DMS153 treated with DMSO at 0.1 percent for 48 hours (cell line): ENCODE measurements at regions not wholly inside any gene's neighbourhood (a gene's known extent, or its start where the extent isn't known, plus 50 kb on each side); places are given as distances from the start of the nearest gene placed in this dataset.

ENCODE experiments used
- DNase-seq: peaks from one replicate; lab custom pipeline; 2025; ENCODE audit not compliant: unreplicated experiment; lab: John Stamatoyannopoulos, UW

DNA sequence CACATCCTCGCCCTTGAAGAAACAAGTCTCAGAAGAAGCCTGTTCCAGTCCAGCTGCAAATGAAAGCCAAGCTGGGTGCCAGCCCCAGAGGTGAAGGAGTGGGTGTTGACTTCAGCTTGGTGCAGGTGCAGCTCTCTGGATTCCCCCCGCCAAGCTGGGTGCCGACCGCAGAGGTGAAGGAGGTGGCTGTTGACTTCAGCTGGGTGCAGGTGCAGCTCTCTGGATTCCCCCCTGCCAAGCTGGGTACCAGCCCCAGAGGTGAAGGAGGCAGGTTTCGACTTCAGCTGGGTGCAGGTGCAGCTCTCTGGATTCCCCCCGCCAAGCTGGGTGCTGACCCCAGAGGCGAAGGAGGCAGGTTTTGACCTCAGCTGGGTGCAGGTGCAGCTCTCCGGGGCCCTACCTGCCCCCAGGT is 1234.0 kb downstream of the TBC1D22A start:
- no peak for DNase-seq

DNA sequence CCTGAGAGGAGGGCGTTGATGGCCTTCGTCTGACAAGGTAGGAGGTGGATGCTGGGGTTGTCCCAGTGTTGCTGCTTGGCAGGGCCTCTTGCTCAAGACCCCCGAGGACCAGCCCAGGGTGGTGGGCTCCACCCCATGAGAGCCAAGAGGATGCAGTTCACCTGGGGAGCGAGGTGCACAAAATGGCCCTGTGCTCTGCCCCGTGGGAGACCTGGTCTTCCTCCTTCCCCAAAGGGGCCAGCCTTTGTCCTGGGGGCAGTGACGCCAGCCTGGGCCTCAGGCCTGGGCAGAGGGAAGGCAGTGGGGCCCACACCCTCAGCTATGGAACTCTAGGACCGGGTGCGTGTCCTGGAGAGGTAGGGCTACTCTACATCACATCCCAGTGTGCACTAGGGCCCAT is 1233.3 kb downstream of the TBC1D22A start:
- no peak for DNase-seq

DNA sequence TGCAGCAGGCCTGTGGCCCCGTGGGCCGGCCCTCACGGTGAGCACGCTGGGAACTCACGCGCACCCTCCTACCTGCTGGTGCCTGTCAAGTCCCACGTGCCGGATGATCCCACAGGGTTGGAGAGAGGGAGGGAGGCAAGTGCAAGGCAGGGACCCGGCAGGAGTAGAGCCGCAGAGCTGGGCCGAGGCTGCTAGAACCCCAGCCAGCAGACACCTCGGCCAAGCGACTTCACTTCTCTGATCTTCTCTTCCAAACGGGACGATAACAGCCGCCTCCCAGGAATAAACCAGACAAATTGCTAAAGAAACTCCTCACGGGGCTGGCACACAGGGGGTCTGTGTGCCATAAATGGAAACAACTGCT is 1232.8 kb downstream of the TBC1D22A start:
- no peak for DNase-seq

DNA sequence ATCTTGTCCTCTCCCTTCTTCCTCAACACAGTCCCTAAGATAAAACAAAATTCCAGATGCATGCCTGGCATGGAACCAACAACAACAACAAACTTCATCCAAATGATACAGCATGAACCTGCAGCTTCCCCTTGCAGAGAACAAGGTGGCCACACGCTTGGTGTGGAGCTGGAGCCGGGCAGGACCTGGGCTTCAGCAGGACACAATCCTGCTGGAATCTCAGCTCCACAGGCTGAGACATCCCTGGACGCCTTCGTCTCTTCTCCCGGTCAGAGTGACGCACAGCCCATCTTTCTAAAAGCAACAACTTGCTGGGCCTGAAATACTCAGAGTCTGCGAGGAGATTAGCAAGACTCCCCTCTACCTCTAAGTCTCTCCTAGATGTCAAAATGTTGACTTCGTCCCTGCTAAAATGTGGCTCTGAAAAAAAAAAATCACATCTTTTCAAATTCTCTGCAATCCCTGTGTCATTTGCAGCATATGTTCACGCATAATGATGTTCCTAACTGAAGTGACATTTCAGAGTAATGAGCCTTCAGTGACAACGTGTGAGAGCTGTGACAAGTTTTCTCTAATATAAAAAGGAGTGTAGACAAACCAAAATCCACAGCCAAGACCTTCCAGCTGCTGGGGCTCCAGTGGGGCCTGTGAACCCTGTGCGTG is 1232.3 kb downstream of the TBC1D22A start:
- no peak for DNase-seq

DNA sequence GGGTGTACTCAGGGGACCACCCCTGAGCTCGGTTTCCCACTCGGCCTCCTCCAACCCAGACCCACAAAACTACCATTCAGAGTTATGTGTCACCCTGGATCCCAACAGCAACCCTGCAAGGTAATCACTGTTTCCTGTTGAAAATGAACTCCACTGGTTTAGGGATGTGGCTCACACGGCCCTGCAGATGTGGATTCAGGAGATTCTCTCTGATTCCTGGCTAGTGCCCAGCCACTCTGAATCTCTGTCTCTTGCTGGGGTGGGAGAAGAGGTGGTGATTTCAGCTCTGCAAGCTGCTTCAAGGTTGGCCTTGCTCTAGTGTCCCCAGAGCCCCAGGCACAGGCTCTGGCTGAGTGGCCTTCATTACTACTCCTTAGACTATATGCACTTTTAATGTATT is 1231.6 kb downstream of the TBC1D22A start:
- DNase-seq = no peak

DNA sequence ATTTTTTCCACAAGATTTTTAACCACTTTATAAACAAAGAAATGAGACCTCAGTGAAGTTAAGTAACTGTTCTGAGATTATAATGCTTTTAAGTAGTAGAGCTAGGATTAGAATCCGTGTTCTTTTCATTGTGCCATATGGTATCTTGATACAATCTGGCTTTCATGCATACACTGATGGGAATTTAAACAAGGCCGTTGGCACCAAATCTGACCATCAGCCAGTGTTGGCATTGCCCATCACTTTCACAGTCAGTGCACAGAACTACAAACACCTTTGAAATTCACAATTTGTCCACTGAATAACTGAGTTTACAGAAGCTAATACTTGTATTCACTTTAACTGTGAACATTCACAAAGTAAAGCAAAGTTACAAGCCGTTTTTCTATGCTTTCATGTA is 1228.0 kb downstream of the TBC1D22A start:
- DNase-seq = no peak

DNA sequence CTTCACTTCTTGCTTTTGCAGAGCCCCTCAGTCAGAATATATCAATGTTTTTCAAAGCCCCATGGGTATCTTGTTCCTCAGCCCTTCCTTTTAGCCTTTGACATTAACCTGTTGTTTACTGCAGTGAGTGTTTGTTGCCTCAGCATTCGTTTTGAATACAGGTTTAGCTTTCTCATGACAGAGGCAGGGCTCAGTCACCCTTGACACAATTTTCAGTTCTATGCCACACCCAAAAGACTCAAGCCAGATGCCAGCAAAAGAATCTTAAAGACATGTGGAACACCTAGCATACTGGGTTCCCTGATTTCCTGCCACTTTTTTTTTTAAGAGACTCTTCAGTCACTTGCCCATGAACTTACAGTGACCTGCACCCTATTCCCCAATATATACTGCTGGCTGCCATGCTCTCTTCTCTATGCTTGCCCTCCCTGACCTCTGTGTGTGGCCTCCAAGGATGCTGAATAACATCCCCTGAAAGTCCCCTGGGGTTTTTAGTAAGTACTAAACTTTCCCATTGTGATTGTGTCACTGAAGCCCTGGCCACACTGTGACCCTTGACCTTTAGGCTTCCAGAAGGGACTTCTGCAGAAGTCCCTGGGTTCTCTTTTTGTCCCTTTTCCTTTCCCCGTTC is 1225.5 kb downstream of the TBC1D22A start:
- DNase-seq = no peak

DNA sequence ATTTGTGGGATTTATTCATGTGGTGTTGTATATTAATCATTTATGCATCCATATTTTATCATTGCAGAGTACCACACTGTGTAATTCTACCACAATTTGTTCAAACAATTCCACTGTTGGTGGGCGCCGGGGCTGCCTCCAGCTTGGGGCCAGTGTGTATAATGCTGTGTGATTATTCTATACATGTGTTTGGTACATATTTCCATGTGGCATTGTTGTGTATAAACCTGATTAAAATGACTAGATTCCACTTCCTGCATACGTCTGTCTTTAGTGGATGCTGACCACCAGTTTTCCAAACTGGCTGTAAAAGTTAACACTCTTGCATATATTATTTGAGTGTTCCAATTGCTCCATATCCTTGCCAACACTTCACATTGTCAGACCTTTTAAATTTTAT is 1213.8 kb downstream of the TBC1D22A start:
- no peak for DNase-seq

DNA sequence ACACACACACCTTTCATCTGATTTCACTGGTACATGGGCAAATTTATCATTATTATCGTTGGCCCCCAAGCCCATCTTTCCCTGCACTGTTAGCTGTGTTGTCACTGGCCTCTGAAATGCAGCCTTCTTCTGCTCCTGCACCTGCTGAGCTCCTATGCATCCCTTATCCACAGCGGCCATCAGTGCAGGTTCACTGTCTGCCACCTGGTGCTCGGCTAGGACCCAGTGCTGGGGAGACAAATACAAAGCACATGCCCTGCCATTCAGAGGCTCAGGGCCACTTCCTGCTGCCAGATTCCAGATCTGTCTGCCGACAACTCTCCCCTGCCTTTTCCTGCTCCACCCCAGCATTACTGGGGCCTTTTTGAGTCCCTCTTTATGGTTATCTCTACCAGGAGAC is 1205.4 kb downstream of the TBC1D22A start:
- DNase-seq = no peak

DNA sequence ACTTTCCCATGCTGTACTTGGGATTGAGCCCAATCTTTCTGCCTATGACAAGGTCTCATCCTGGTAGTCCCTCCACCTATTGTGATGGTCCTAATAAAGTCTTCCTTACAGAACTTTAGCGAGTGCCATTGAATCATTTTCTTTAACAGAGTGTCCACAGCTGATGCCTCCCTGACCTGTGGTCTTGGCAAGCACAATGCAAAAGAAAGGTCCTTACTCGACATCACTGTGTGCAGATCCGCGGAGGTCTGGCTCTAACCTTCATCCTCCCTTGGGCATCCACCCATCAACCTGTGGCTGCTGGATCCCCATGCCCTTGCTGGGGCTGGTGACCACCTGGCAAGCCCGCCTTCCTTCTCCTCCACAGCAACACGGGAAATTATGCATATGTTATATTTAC is 1203.9 kb downstream of the TBC1D22A start:
- no peak for DNase-seq

DNA sequence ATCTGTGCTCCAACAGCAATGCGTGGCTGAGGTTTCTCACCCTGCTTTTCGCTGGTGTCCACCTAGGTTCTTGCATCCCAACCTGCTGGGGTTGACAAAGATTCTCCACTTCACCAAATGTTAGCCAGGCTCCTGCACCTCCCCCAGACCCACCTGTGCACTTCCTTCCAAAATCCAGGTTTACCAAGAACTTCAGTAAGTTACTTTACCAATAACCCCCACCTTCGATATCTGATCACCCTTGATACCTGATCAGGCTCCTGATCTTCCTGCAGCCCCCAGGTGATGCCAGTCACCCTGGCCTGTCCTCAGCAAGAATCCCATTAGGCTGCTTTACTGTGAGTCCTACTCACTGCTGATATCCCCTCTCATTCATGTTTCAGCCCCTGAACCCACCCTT is 1203.4 kb downstream of the TBC1D22A start:
- no peak for DNase-seq

DNA sequence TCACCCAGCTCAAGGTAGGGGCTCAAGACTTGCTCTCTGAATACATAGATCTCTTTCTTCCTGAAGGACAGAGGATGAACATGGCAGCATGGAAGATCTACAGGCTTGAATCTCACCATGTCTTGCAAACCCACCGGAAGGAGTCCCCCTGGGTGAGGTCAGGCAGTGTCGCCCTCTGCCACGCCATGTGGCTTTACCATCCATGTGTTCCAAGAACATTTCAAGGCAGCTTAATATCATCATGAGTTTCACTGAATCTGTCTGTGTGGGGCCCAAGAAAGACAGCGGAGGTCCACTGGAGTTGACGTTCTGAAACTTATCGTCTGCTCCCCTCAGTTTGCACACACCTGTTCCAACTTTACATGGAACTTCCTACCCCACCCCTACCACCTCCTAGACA is 1202.6 kb downstream of the TBC1D22A start:
- DNase-seq = no peak

DNA sequence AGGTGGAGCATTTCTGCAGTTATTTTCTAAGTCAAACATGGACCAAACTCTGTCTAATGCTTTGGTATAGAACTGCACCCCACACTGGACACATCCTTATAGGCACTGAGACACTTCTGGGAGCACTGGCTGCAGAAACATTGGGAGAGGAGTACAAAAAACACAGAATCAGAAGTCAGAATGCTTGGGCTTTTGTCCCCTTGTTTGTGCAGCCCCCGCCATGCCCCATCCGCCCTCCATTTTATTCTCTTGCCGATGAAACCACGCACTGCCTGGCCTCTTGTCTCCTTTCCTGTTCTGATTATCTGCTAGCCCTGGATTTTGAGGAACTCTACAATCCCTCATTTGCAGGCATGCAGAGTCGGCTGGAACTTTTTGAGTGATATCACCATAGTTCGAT is 1201.2 kb downstream of the TBC1D22A start:
- DNase-seq = no peak

DNA sequence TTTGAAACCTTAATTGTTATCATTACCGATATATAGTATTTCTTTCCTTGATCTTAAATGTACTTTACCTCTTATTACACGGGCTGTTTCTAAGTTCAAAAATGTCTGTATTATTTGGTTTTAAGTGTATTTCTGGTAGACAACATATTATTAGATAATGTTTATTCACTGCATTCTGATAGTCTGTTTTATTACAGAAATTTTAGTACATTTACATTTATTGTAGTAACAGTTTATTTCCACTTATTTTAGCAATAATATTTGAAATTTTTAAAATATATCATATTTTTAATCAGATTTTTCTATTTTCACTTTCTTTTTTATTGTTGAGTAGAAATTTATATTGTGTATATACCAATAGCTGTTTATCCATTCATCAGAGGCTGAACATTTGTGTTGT is 1195.2 kb downstream of the TBC1D22A start:
- DNase-seq = no peak

DNA sequence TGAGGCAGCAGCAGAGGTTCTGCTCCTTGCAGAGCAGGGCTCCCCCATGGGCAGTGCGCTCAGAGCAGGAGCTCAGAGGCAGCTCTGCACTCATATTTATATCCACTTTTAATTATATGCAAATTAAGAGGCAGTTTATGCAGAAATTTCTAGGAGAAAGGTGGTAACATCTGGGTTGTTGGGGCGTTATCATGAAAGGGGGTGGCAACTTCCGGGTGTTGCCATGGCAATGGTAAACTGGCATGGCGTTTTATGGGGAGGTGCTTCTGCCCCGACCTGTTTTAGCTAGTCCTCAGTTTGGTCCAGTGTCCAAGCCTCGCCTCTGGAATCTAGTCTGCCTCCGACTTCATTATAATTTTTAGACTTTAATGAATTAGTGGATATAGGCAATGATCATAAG is 1191.7 kb downstream of the TBC1D22A start:
- no peak for DNase-seq

DNA sequence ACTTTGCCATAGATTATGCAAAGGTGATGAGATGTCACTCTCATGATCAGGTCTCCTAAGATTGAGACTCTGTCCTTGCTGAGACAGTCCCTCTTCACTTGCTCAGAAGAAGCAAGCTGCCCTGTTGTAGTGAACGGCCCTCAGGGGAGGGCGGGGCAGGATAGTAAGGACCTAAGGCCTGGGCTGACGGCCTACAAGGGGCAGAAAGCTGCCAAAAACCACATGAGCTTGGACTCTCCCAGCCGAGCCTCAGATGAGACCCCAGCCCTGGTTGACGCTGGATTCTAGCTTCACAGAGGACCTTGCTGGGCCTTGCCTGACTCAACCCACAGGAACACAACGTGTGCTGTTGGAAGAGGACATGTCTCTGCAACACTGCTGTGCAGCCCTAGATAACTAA is 1182.5 kb downstream of the TBC1D22A start:
- no peak for DNase-seq

DNA sequence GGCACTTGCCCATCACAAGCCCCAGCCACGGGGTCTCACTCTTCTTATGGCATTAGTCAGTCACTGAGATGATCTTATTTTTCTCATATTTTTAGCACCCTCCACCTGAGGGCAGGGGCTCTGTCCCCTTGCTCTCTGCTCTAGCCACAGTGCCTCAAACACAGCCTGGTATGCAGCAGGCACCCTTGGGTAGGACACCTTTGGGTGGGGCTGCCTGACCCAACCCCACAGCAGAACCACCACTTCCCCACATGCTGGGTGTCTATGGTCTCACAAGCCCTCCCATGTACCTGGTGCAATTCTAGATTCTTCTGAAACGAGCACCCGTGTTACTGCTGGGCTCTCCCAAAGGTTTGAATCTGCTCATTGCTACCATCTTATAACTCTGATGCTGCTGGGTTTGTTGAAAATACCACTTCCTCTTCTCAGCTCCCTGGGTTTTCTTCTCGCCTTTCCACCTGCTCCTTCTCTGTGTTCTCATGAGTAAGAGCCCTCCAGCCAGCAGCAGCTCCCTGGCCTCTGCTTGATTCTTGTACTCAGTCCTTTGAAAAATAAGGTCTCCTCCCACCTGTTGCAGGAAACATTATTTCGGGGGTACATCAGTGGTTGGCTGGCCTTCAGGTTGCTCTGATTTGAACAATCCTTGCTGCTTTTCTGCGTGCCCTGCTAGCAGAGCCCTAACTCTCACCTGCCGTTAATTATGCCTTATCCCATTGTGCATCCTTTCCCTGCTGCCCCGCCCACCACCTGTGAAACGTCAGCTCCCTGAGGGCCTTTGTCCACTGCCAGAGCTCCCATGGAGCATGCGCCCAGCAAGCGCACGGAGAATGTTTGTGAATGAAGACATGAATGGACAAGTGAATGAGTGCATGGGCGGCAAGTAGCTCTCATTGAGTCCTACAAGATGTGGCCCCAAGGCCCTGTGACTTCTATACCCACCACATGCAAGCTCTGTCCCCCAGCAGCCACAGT is 1181.6 kb downstream of the TBC1D22A start:
- no peak for DNase-seq

DNA sequence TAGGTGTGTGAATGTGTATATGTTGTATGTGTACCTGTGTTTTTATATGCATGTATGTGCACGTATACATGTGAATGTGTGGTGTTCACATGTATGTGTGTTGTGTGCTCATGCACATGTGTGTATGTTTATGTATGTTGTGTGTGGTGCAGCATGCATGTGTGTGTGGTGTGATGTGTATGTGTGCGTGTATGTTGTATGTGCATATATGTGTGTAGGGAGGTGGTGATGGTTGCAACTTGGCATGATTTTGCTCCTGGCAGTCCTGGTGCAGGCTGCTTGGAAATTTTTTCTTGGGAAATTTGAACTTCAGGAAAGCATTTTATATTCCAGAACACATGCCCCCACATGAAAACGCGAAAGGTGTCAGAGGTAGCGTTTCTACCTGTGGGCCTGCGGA is 1177.8 kb downstream of the TBC1D22A start:
- no peak for DNase-seq

DNA sequence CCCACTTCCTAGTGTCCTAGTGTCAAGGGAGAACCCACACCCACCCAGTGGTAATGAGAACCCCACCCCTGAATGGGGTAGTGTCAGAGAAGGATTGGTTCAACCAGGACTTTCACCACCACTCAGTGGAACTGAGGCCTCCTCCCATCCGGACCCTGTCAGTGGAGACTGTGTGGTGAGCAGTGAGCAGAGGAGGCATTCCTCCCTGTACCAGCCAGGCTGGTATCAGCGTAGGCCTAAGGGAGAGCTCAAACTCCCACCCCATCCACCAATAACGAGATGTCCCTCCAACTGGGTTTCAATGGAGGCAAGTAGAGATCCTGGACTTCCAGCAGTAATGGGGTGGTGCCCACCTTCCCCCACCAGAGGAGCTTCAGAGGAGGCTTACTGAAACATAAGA is 1171.4 kb downstream of the TBC1D22A start:
- DNase-seq = no peak

DNA sequence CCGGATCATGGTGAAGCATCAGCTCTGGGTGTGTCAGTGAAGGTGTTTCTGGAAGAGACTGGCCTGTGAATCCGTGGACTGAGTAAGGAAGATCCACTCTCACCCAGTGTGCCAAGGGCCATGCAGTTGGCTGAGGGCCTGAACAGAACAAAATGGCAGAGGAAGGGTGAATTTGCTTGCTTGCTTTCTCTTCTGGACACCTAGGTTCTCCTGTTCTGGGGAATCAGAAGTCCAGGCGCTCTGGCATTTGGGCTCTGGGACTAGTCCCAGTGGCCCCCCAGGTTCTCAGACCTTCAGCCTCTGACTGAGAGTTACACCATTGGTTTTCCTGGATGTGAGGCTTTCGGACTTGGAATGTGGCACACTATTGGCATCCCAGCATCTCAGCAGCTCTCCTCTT is 1170.8 kb downstream of the TBC1D22A start:
- DNase-seq = no peak

DNA sequence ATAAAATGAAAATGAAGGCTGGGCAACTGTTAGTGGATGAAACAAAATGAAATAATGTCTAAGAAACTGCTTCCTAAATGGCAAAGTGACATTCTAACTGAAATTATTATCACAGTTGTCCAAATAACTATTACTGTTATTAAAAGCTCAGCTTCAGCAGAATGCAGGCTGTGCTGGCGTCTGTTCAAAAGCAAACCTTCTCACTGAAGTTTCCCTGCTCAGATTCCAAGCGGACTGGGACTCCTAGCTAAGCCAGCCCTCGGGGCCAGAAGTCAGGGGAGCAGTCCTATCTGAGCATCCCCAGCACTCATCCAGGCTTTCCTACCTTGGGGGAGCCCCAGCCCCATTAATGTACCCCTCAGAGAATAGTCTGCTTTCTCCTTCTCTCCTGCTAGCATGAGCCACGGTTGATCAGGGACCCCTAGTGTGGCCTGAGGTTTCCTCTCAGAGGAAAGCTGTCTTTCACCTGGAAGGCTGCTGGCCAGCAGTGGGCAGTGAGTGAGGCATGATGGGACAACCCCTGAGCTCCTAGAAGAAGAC is 1167.3 kb downstream of the TBC1D22A start:
- no peak for DNase-seq

DNA sequence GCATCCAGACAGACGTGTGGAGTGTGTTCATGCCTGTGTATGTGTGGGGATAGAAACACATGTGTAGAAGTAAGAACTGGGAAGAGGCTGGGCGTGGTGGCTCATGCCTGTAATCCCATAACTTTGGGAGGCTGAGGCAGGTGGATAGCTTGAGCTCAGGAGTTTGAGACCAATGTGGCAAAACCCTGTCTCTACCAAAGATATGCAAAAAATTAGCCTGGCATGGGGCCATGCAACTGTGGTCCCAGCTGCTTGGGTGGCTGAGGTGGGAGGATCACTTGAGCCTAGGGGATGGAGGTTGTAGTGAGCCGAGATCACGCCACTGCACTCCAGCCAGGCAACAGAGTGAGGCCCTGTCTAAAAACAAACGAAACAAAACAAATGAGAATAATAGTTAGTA is 1166.6 kb downstream of the TBC1D22A start:
- no peak for DNase-seq
